IMR-90 (cell line): ENCODE measurements at regions not wholly inside any gene's neighbourhood (a gene's known extent, or its start where the extent isn't known, plus 50 kb on each side); places are given as distances from the start of the nearest gene placed in this dataset.

ENCODE experiments used
- ATAC-seq: fragments of 200-7000 bp; cut with Tn5 transposase; 2 replicates; pipeline ENCODE4 v1.9.1; 2020; ENCODE audit warnings: low read depth, mild to moderate bottlenecking, moderate library complexity
- BruUV-seq: library from RNA; stranded (reverse); fragments of 400-500 nt; replicated peaks from 2 replicates; lab custom pipeline; 2021; lab: Mats Ljungman, UMichigan
- CTCF ChIA-PET: fragments of 300-600 bp; formaldehyde crosslinking; extraction: SDS; loops from one replicate; lab custom pipeline; 2021; ENCODE audit warnings: antibody characterized with exemption; lab: Yijun Ruan, JAX
- POLR2A ChIA-PET: fragments of 300-600 bp; sonication (Branson Sonifier 250); formaldehyde crosslinking; loops from one replicate; lab custom pipeline; 2022; ENCODE audit warnings: antibody characterized with exemption; ENCODE audit not compliant: unreplicated experiment; lab: Charles Lee
- DNase-seq: peaks from one replicate; pipeline ENCODE4 v3.0.0; 2013
- H2AFZ ChIP-seq: replicated peaks from 2 replicates; pipeline ENCODE3; 2013; ENCODE audit warnings: low read length, mild to moderate bottlenecking; ENCODE audit not compliant: poor library complexity
- H2AK5ac ChIP-seq: 2 replicates; pipeline ENCODE4 v1.6.1; 2013; ENCODE audit warnings: low read depth, low read length, inconsistent platforms
- H2AK9ac ChIP-seq: replicated peaks from 2 replicates; pipeline ENCODE3; 2013; ENCODE audit warnings: mild to moderate bottlenecking, low read depth, low read length, moderate library complexity; ENCODE audit not compliant: poor library complexity
- H2BK120ac ChIP-seq: 2 replicates; pipeline ENCODE4 v1.6.1; 2013; ENCODE audit warnings: low read depth, low read length, inconsistent platforms
- H2BK15ac ChIP-seq: 3 replicates; pipeline ENCODE4 v1.6.1; 2013; ENCODE audit warnings: low read depth, low read length, inconsistent platforms
- H2BK20ac ChIP-seq: 2 replicates; pipeline ENCODE4 v1.6.1; 2013; ENCODE audit warnings: low read depth, mild to moderate bottlenecking, inconsistent platforms, low read length, moderate library complexity
- H2BK5ac ChIP-seq: 2 replicates; pipeline ENCODE4 v1.6.1; 2013; ENCODE audit warnings: mild to moderate bottlenecking, low read depth, low read length, inconsistent platforms; ENCODE audit not compliant: poor library complexity, severe bottlenecking
- H3K14ac ChIP-seq: replicated peaks from 2 replicates; pipeline ENCODE4 v1.6.1; 2013; ENCODE audit warnings: low read depth, low read length, inconsistent platforms
- H3K18ac ChIP-seq: 2 replicates; pipeline ENCODE4 v1.6.1; 2013; ENCODE audit warnings: low read depth, low read length, control low read depth
- H3K23ac ChIP-seq: 2 replicates; pipeline ENCODE4 v1.6.1; 2013; ENCODE audit warnings: low read depth, low read length, inconsistent platforms
- H3K27ac ChIP-seq: 2 replicates; pipeline ENCODE4 v1.5.1; 2013; ENCODE audit warnings: mild to moderate bottlenecking, control low read depth, low read length; ENCODE audit not compliant: insufficient read depth
- H3K27me3 ChIP-seq: 2 replicates; pipeline ENCODE4 v1.6.1; 2013; ENCODE audit warnings: low read length; ENCODE audit not compliant: control insufficient read depth, insufficient read depth
- H3K36me3 ChIP-seq: 2 replicates; pipeline ENCODE4 v1.6.1; 2013; ENCODE audit warnings: low read length, mixed read lengths; ENCODE audit not compliant: control insufficient read depth, insufficient read depth
- H3K4ac ChIP-seq: 2 replicates; pipeline ENCODE4 v1.6.1; 2013; ENCODE audit warnings: low read depth, low read length, inconsistent platforms
- H3K4me1 ChIP-seq: 2 replicates; pipeline ENCODE4 v1.6.1; 2013; ENCODE audit warnings: low read length, mixed read lengths; ENCODE audit not compliant: control insufficient read depth, insufficient read depth
- H3K4me2 ChIP-seq: 2 replicates; pipeline ENCODE4 v1.6.1; 2013; ENCODE audit warnings: low read depth, mild to moderate bottlenecking, control low read depth, low read length, moderate library complexity
- H3K4me3 ChIP-seq: 2 replicates; pipeline ENCODE4 v1.5.1; 2013; ENCODE audit warnings: low read depth, mild to moderate bottlenecking, control low read depth, low read length, moderate library complexity; ENCODE audit not compliant: insufficient read depth
- H3K56ac ChIP-seq: 2 replicates; pipeline ENCODE4 v1.6.1; 2013; ENCODE audit warnings: low read length, inconsistent platforms; ENCODE audit not compliant: insufficient read depth; ENCODE audit errors: extremely low read depth
- H3K79me1 ChIP-seq, 2 experiments: 2 replicates each; pipeline ENCODE4 v1.6.1; 2013; ENCODE audit warnings: low read length in 2 of 2, inconsistent platforms in 1 of 2, low read depth in 1 of 2
- H3K9ac ChIP-seq: 2 replicates; pipeline ENCODE4 v1.6.1; 2013; ENCODE audit warnings: low read depth, low read length, control low read depth
- H3K9me1 ChIP-seq: 2 replicates; pipeline ENCODE4 v1.6.1; 2013; ENCODE audit warnings: low read length, inconsistent platforms; ENCODE audit not compliant: insufficient read depth
- H3K9me3 ChIP-seq: 2 replicates; pipeline ENCODE4 v1.6.1; 2013; ENCODE audit warnings: low read length; ENCODE audit not compliant: control insufficient read depth, insufficient read depth
- H4K20me1 ChIP-seq: 2 replicates; pipeline ENCODE4 v1.6.1; 2013; ENCODE audit warnings: low read length, inconsistent platforms; ENCODE audit not compliant: insufficient read depth
- H4K5ac ChIP-seq: 2 replicates; pipeline ENCODE4 v1.6.1; 2013; ENCODE audit warnings: mild to moderate bottlenecking, low read depth, low read length, control low read depth
- H4K8ac ChIP-seq, 2 experiments: 2 replicates each; pipeline ENCODE4 v1.6.1; 2013; ENCODE audit warnings: low read depth in 2 of 2, low read length in 2 of 2, control low read depth in 1 of 2, inconsistent platforms in 1 of 2
- H4K91ac ChIP-seq: 2 replicates; pipeline ENCODE4 v1.6.1; 2013; ENCODE audit warnings: low read depth, low read length, inconsistent platforms; ENCODE audit not compliant: insufficient read depth
- BHLHE40 ChIP-seq: fragments of 150-350 bp; IDR thresholded peaks from 2 replicates; pipeline ENCODE4 v1.6.1; 2016; ENCODE audit warnings: mild to moderate bottlenecking, low read depth, low read length
- CEBPB ChIP-seq: IDR thresholded peaks from 2 replicates; pipeline ENCODE4 v1.6.1; 2012; ENCODE audit warnings: low read depth, low read length, improper control_type of control experiment
- CHD1 ChIP-seq: IDR thresholded peaks from 2 replicates; pipeline ENCODE4 v1.6.1; 2012; ENCODE audit warnings: low read depth, low read length, improper control_type of control experiment
- CTCF ChIP-seq: conservative IDR thresholded peaks from 2 replicates; pipeline ENCODE4 v1.5.1; 2012; ENCODE audit warnings: mild to moderate bottlenecking, low read depth, low read length, improper control_type of control experiment
- ELK1 ChIP-seq: fragments of 150-350 bp; IDR thresholded peaks from 2 replicates; pipeline ENCODE4 v1.6.1; 2016; ENCODE audit warnings: low read depth, mild to moderate bottlenecking, low read length, moderate library complexity, borderline replicate concordance
- FOS ChIP-seq: fragments of 150-350 bp; IDR thresholded peaks from 2 replicates; pipeline ENCODE4 v1.6.1; 2016; ENCODE audit warnings: low read depth, low read length
- MAFK ChIP-seq: IDR thresholded peaks from 2 replicates; pipeline ENCODE4 v1.6.1; 2012; ENCODE audit warnings: low read depth, low read length, improper control_type of control experiment
- MAZ ChIP-seq: IDR thresholded peaks from 2 replicates; pipeline ENCODE4 v1.6.1; 2012; ENCODE audit warnings: low read depth, mild to moderate bottlenecking, low read length, improper control_type of control experiment, moderate library complexity, borderline replicate concordance
- MXI1 ChIP-seq: IDR thresholded peaks from 2 replicates; pipeline ENCODE4 v1.6.1; 2012; ENCODE audit warnings: low read depth, mild to moderate bottlenecking, low read length, moderate library complexity, borderline replicate concordance
- NFE2L2 ChIP-seq: fragments of 150-350 bp; IDR thresholded peaks from 2 replicates; pipeline ENCODE4 v1.6.1; 2016; ENCODE audit warnings: low read depth, mild to moderate bottlenecking, low read length
- POLR2A ChIP-seq: IDR thresholded peaks from 2 replicates; pipeline ENCODE4 v1.6.1; 2012; ENCODE audit warnings: mild to moderate bottlenecking, low read depth, low read length
- RAD21 ChIP-seq: IDR thresholded peaks from 2 replicates; pipeline ENCODE4 v1.6.1; 2012; ENCODE audit warnings: low read length, improper control_type of control experiment
- RCOR1 ChIP-seq: IDR thresholded peaks from 2 replicates; pipeline ENCODE4 v1.6.1; 2012; ENCODE audit warnings: mild to moderate bottlenecking, low read length, improper control_type of control experiment; ENCODE audit not compliant: insufficient replicate concordance
- RFX5 ChIP-seq: IDR thresholded peaks from 2 replicates; pipeline ENCODE4 v1.8.0; 2012; ENCODE audit warnings: low read depth, mild to moderate bottlenecking, low read length, moderate library complexity
- SMC3 ChIP-seq: fragments of 150-350 bp; IDR thresholded peaks from 2 replicates; pipeline ENCODE4 v1.6.1; 2016; ENCODE audit warnings: low read depth, mild to moderate bottlenecking, antibody characterized with exemption, low read length, moderate library complexity
- USF2 ChIP-seq: fragments of 150-350 bp; IDR thresholded peaks from 2 replicates; pipeline ENCODE4 v1.6.1; 2017; ENCODE audit warnings: mild to moderate bottlenecking, antibody characterized with exemption, low read length, low read depth
- WGBS, 2 experiments: methylation state at CpG; one replicate each; pipeline versions ENCODE4 v1.1.5 to v1.1.7; 2013; ENCODE audit warnings: missing lambda C conversion rate in 2 of 2; ENCODE audit not compliant: insufficient read length in 1 of 2; ENCODE audit errors: extremely low coverage in 2 of 2; 5-methylcytosine and 5-hydroxymethylcytosine counted together
- dilution Hi-C: fragments of 300-500 bp; cut with HindIII; formaldehyde crosslinking; loops from one replicate; pipeline ENCODE4 v1.14.3; 2018; ENCODE audit warnings: low sequenced_read_pairs; ENCODE audit not compliant: unreplicated experiment
- in situ Hi-C: fragments of 300-500 bp; cut with MboI; formaldehyde crosslinking; loops from 3 replicates; pipeline ENCODE4 v1.14.3; 2019; ENCODE audit warnings: low sequenced_read_pairs, inconsistent platforms, mixed read lengths
- intact Hi-C: fragments of 100-400 bp; cut with micrococcal nuclease; formaldehyde crosslinking; loops from 2 replicates; pipeline ENCODE4 v1.10.0; 2022

- DNase-seq (no peak), ATAC-seq (no peak)
- Histone ChIP-seq H3K9ac (no peak overlapping the region), H3K36me3 (no peaks in the 10 kb centered on the region), H3K4me2 (no peak overlapping the region), H3K9me1 (no peaks in the 10 kb centered on the region), H4K8ac (no peak overlapping the region), H3K4ac (no peak overlapping the region), H3K23ac (no peak overlapping the region), H2BK120ac (no peak overlapping the region), H2AK5ac (no peak overlapping the region), H4K20me1 (no peaks in the 10 kb centered on the region), H2AFZ (no peak overlapping the region), H3K79me1 (no peaks in the 10 kb centered on the region), H3K4me1 (no peaks in the 10 kb centered on the region), H4K5ac (no peak overlapping the region), H3K27ac (no peak overlapping the region), H3K14ac (no peak overlapping the region), H4K91ac (no peak overlapping the region), H3K27me3 (no peaks in the 10 kb centered on the region), H3K18ac (no peak overlapping the region), H2BK5ac (no peak overlapping the region), H2BK15ac (no peak overlapping the region), H2AK9ac (no peak overlapping the region), H3K9me3 (peaks cover 41% of the 10 kb centered on the region), H2BK20ac (no peak overlapping the region), H3K56ac (no peak overlapping the region), H3K4me3 (no peak overlapping the region)
- intact Hi-C loops (no loop called here), in situ Hi-C loops (no loop called here), dilution Hi-C loops (no loop called here)
- POLR2A ChIA-PET = no interaction called here
- CTCF ChIA-PET = no interaction called here
- BruUV-seq = no TSS peak
- TF ChIP-seq FOS (no peak), POLR2A (no peak), MXI1 (no peak), RFX5 (no peak), RCOR1 (no peak), CHD1 (no peak), NFE2L2 (no peak), MAFK (no peak), RAD21 (no peak), MAZ (no peak), CEBPB (no peak), BHLHE40 (no peak), ELK1 (no peak), SMC3 (no peak), CTCF (no peak), USF2 (no peak)
- WGBS, 2 experiments = no CpG with 5 or more reads among the region's 3 CpGs
These were observed 371.7 kb upstream of the IRX4 start for GRCh38 chr5:2254406-2254805.
